Activated T-helper 2 cell treated with anti-CD3 and anti-CD28 coated beads, Interferon-gamma antibody, Interleukin-2, Interleukin-4, amounts not matched to agents 10 μg/mL and 5 μg/mL and 100 μg/mL, durations not matched to agents 14 hours and 24 hours and 36 hours (primary cell): ENCODE measurements at regions not wholly inside any gene's neighbourhood (a gene's known extent, or its start where the extent isn't known, plus 50 kb on each side); places are given as distances from the start of the nearest gene placed in this dataset.
"Not testable (repeated sequence)": the region's sequence is repeated elsewhere in the genome, so short reads cannot be mapped to it uniquely, and the experiment has no call there.

Experiments
- DNase-seq: peaks from one replicate; pipeline ENCODE4 v3.0.0; 2021; ENCODE audit warnings: low spot score
- H3K27ac Mint-ChIP-seq: one replicate; pipeline ENCODE4 v1.8.0; 2021; ENCODE audit warnings: mixed read lengths
- H3K27me3 Mint-ChIP-seq: one replicate; pipeline ENCODE4 v1.8.0; 2021; ENCODE audit warnings: low read depth, mixed read lengths
- H3K36me3 Mint-ChIP-seq: one replicate; pipeline ENCODE4 v1.8.0; 2021; ENCODE audit warnings: low read depth, mixed read lengths
- H3K4me1 Mint-ChIP-seq: one replicate; pipeline ENCODE4 v1.8.0; 2021; ENCODE audit warnings: low read depth, mixed read lengths
- H3K4me3 Mint-ChIP-seq: one replicate; pipeline ENCODE4 v1.8.0; 2021; ENCODE audit warnings: low read depth, mild to moderate bottlenecking, moderate library complexity, mixed read lengths
- H3K9me3 Mint-ChIP-seq: one replicate; pipeline ENCODE4 v1.8.0; 2021; ENCODE audit warnings: mixed read lengths
- intact Hi-C: fragments of 100-400 bp; cut with micrococcal nuclease; formaldehyde crosslinking; loops from one replicate; pipeline ENCODE4 v1.15.1; 2023

DNA sequence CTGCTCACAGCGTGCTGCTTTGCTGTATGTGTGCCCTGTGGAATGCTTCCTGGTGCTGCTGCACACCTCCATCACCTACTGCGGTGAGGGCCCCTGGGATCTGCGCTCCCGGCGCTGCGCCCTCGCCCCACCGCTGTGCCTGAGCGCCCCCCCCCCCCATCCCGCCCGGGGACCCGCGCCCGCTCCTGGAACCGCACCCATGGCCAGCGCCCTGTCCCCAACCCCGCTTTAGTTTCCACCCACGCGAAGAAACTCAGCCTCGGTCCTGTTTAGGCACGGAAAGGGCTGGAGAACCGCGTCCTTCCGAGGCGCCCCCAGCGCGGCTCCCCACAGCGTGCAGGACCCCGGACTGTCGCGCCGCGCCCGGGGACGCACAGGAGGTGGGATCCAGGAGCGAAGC is 265.5 kb downstream of the POTEB3 start:
- H3K4me3 Mint-ChIP-seq, DNase-seq, H3K9me3 Mint-ChIP-seq, intact Hi-C loops, H3K27ac Mint-ChIP-seq, H3K36me3 Mint-ChIP-seq, H3K4me1 Mint-ChIP-seq, H3K27me3 Mint-ChIP-seq: not testable (repeated sequence)

- intact Hi-C loops, DNase-seq: not testable (repeated sequence)
These were observed 285.3 kb upstream of the POTEB2 start for GRCh38 chr15:21151203-21151966.

GRCh38 chr15:21148136-21148535 is 282.0 kb upstream of the POTEB2 start:
- H3K27me3 Mint-ChIP-seq, H3K4me1 Mint-ChIP-seq, H3K9me3 Mint-ChIP-seq, H3K4me3 Mint-ChIP-seq, intact Hi-C loops, H3K36me3 Mint-ChIP-seq, DNase-seq, H3K27ac Mint-ChIP-seq: not testable (repeated sequence)

More at GRCh38 chr15:21151203-21151966, 285.3 kb upstream of the POTEB2 start:
- H3K4me3 Mint-ChIP-seq, H3K4me1 Mint-ChIP-seq, H3K27ac Mint-ChIP-seq, H3K9me3 Mint-ChIP-seq, H3K36me3 Mint-ChIP-seq, H3K27me3 Mint-ChIP-seq: not testable (repeated sequence)

DNA sequence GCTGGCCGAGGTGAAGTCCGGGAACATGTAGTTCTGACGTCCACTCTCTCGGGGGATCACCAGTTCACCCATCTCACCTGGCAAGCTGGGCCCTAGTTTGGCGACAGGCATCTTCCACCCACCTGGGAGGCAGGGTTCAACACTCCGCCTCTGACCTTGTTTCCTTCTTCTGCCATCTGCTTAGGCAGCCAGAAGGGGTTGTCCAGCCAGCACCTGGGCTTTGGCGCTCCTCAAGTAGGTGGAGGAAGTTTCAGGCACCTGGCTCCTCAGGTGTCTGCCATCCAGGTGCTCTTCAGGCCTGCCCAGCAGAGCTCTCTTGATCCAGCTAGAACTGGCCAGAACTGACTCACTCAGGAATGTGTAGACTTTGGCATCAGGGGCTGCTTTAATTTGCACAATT is 267.8 kb upstream of the POTEB2 start:
- H3K9me3 Mint-ChIP-seq, H3K27me3 Mint-ChIP-seq, H3K4me1 Mint-ChIP-seq, DNase-seq, H3K36me3 Mint-ChIP-seq, H3K27ac Mint-ChIP-seq, intact Hi-C loops, H3K4me3 Mint-ChIP-seq: not testable (repeated sequence)

GRCh38 chr15:21112271-21113053 is 246.3 kb upstream of the POTEB2 start:
- H3K27me3 Mint-ChIP-seq, H3K36me3 Mint-ChIP-seq, H3K4me1 Mint-ChIP-seq, DNase-seq, intact Hi-C loops, H3K27ac Mint-ChIP-seq, H3K9me3 Mint-ChIP-seq, H3K4me3 Mint-ChIP-seq: not testable (repeated sequence)

- H3K27ac Mint-ChIP-seq, DNase-seq, H3K4me1 Mint-ChIP-seq, H3K27me3 Mint-ChIP-seq, H3K4me3 Mint-ChIP-seq, H3K36me3 Mint-ChIP-seq, intact Hi-C loops, H3K9me3 Mint-ChIP-seq: not testable (repeated sequence)
These were observed 245.7 kb upstream of the POTEB2 start for GRCh38 chr15:21111861-21112260.

DNA sequence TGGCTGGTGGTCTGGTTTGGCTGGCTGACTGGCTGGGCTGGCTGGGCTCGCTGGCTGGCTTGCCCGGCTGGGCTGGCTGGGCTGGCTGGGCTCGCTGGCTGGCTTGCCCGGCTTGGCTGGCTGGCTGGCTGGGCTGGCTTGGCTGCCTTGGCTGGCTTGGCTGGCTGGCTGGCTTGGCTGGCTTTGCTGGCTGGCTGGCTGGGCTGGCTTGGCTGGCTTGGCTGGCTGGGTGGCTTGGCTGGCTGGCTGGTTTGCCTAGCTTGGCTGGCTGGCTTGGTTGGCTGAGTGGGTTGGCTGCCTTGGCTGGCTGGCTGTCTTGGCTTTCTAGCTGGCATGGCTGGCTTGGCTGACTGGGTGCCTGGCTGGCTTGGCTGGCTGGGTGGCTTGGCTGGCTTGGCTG is 245.1 kb upstream of the POTEB2 start:
- H3K27ac Mint-ChIP-seq, H3K36me3 Mint-ChIP-seq, intact Hi-C loops, H3K4me3 Mint-ChIP-seq, H3K4me1 Mint-ChIP-seq, H3K27me3 Mint-ChIP-seq, DNase-seq, H3K9me3 Mint-ChIP-seq: not testable (repeated sequence)

DNA sequence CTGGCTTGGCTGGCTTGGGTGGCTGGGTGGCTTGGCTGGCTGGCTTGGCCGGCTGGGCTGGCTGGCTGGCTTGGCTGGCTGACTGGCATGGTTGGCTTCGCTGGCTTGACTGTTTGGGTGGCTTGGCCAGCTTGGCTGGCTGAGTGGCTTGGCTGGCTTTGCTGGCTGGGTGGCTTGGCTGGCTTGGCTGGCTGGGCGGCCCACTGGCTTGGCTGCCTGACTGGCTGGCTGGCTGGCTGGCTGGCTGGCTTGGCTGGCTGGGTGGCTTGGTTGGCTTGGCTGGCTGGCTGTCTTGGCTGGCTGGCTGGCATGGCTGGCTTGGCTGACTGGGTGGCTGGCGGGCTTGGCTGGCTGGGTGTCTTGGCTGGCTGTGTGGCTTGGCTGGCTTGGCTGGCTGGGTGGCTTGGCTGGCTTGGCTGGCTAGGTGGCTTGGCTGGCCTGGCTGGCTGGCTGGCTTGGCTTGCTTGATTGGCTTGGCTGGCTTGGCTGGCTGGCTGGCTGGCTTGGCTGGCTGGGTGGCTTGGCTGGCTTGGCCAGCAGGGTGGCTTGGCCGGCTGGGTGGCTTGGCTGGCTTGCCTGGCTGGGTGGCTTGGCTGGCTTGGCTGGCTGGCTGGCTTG is 244.2 kb upstream of the POTEB2 start:
- H3K36me3 Mint-ChIP-seq, H3K27ac Mint-ChIP-seq, H3K4me1 Mint-ChIP-seq, H3K9me3 Mint-ChIP-seq, H3K27me3 Mint-ChIP-seq, H3K4me3 Mint-ChIP-seq, intact Hi-C loops: not testable (repeated sequence)
- DNase-seq = peak; percentile 45

DNA sequence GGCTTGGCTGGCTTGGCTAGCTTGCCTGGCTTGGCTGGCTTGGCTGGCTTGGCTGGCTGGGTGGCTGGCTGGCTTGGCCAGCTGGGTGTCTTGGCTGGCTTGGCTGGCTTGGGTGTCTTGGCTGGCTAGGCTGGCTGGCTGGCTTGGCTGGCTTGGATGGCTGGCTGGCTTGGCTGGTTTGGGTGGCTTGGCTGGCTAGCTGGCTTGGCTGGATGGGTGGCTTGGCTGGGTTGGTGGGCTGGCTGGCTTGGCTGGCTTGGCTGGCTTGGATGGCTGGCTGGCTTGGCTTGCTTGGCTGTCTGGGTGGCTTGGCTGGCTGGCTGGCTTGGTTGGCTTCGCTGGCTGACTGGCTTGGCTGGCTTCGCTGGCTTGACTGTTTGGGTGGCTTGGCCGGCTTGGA is 242.3 kb upstream of the POTEB2 start:
- intact Hi-C loops, H3K4me1 Mint-ChIP-seq, H3K27me3 Mint-ChIP-seq, DNase-seq, H3K4me3 Mint-ChIP-seq, H3K36me3 Mint-ChIP-seq, H3K27ac Mint-ChIP-seq, H3K9me3 Mint-ChIP-seq: not testable (repeated sequence)

DNA sequence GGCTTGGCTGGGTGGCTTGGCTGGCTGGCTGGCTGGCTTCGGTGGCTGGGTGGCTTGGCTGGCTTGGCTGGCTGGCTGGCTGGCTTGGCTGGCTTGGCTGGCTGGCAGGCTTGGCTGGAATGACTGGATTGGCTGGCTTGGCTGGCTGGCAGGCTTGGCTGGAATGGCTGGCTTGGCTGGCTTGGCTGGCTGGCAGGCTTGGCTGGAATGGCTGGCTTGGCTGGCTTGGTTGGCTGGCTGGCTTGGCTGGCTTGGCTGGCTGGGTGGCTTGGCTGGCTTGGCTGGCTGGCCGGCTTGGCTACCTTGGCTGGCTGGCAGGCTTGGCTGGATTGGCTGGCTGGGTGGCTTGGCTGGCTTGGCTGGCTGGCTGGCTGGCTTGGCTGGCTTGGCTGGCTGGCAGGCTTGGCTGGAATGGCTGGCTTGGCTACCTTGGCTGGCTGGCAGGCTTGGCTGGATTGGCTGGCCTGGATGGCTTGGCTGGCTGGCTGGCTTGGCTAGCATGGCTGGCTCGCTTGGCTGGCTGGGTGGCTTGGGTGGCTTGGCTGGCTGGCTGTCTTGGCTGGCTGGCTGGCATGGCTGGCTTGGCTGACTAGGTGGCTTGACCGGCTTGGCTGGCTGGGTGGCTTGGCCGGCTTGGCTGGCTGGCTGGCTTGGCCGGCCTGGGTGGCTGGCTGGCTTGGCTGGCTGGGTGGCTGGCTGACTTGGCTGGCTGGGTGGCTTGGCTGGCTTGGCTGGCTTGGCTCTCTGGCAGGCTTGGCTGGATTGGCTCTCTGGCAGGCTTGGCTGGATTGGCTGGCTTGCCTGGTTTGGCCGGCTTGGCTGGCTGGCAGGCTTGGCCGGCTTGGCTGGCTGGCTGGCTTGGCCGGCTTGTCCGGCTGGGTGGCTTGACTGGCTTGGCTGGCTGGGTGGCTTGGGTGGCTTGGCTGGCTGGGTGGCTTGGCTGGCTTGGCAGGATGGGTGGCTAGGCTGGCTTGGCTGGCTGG is 241.6 kb upstream of the POTEB2 start:
- H3K27me3 Mint-ChIP-seq, H3K27ac Mint-ChIP-seq, H3K4me1 Mint-ChIP-seq, intact Hi-C loops, DNase-seq, H3K9me3 Mint-ChIP-seq, H3K4me3 Mint-ChIP-seq, H3K36me3 Mint-ChIP-seq: not testable (repeated sequence)

DNA sequence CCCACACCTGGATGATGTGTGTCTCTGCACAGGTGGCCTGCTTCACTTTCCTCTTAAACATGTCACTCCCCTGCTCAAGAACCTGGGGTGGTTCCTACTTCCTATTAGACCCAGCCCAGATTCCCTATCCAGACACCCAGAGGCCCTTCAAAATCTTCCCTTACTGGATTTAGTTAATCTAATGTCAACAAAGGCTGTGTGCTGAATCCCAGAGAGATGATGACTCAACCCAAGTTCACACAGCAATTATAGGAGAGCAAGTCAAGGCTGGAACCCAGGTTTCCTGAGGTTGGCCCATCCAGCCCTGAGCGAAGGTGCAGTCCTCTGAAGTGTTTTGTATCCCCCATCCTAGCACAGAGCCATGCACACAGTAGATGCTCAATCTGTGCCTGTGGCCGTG is 230.5 kb upstream of the POTEB2 start:
- H3K4me1 Mint-ChIP-seq, H3K36me3 Mint-ChIP-seq, intact Hi-C loops, H3K27ac Mint-ChIP-seq, H3K9me3 Mint-ChIP-seq, H3K27me3 Mint-ChIP-seq, H3K4me3 Mint-ChIP-seq, DNase-seq: not testable (repeated sequence)

GRCh38 chr15:21079544-21079943 is 213.4 kb upstream of the POTEB2 start:
- H3K4me3 Mint-ChIP-seq, H3K36me3 Mint-ChIP-seq, H3K4me1 Mint-ChIP-seq, intact Hi-C loops, H3K27ac Mint-ChIP-seq, DNase-seq, H3K9me3 Mint-ChIP-seq, H3K27me3 Mint-ChIP-seq: not testable (repeated sequence)
